HCT116 (cell line): ENCODE measurements at regions not wholly inside any gene's neighbourhood (a gene's known extent, or its start where the extent isn't known, plus 50 kb on each side); places are given as distances from the start of the nearest gene placed in this dataset.

Experiments used
- ATF3 ChIP-seq: IDR thresholded peaks from 2 replicates; pipeline ENCODE4 v1.6.1; 2012
- CEBPB ChIP-seq: IDR thresholded peaks from 2 replicates; pipeline ENCODE4 v1.6.1; 2012; ENCODE audit warnings: low read depth
- EZH2 ChIP-seq: fragments of 200-600 bp; sonication (generic); IDR thresholded peaks from 2 replicates; pipeline ENCODE4 v1.6.1; 2017; ENCODE audit warnings: antibody characterized with exemption, mixed run types
- EZH2phosphoT487 ChIP-seq: fragments of 200-600 bp; IDR thresholded peaks from 2 replicates; pipeline ENCODE4 v1.6.1; 2018; ENCODE audit warnings: antibody characterized with exemption, borderline replicate concordance
- FOSL1 ChIP-seq: IDR thresholded peaks from 2 replicates; pipeline ENCODE4 v1.6.1; 2012; ENCODE audit warnings: low read depth
- JUND ChIP-seq: IDR thresholded peaks from 2 replicates; pipeline ENCODE4 v1.6.1; 2012
- POLR2A ChIP-seq: IDR thresholded peaks from 2 replicates; pipeline ENCODE4 v1.7.0; 2011; ENCODE audit warnings: borderline replicate concordance; ENCODE audit not compliant: insufficient read depth, insufficient read length; ENCODE audit errors: extremely low read depth
- POLR2AphosphoS5 ChIP-seq: IDR thresholded peaks from 2 replicates; pipeline ENCODE4 v1.6.1; 2011; ENCODE audit warnings: mild to moderate bottlenecking, low read depth, low read length, moderate library complexity
- REST ChIP-seq: IDR thresholded peaks from 2 replicates; pipeline ENCODE4 v1.6.1; 2012; ENCODE audit warnings: low read depth
- YY1 ChIP-seq: IDR thresholded peaks from 2 replicates; pipeline ENCODE4 v1.6.1; 2011; ENCODE audit warnings: low read length, low read depth, moderate library complexity, mild to moderate bottlenecking; ENCODE audit not compliant: insufficient replicate concordance; ENCODE audit errors: extremely low read depth
- ZFX ChIP-seq: fragments of 450-650 bp; IDR thresholded peaks from 2 replicates; pipeline ENCODE4 v1.6.1; 2017
- ZNF274 ChIP-seq: fragments of 200-500 bp; sonication (Bioruptor generic); IDR thresholded peaks from 2 replicates; pipeline ENCODE4 v1.6.1; 2014; ENCODE audit warnings: mild to moderate bottlenecking, low read depth, low read length, inconsistent platforms
- TF ChIP-seq, protein P1 (sequence below), 3 experiments: fragments of 200-600 bp in 1 of 3; sonication (generic) in 1 of 3; IDR thresholded peaks in 2 of 3; conservative IDR thresholded peaks in 1 of 3; 2 replicates each; pipeline ENCODE4 v1.5.1; 2012 to 2017; ENCODE audit warnings: low read depth in 2 of 3, low read length in 2 of 3, antibody characterized with exemption in 1 of 3, borderline replicate concordance in 1 of 3, control low read depth in 1 of 3, mild to moderate bottlenecking in 1 of 3, mixed read lengths in 1 of 3, mixed run types in 1 of 3, moderate library complexity in 1 of 3; ENCODE audit not compliant: insufficient read depth in 1 of 3
- TF ChIP-seq, protein P2 (sequence below): IDR thresholded peaks from 2 replicates; pipeline ENCODE4 v1.6.1; 2012

- no peak for TF ChIP-seq POLR2A
- no peak for TF ChIP-seq ZNF274
- TF ChIP-seq YY1 = no peak
- TF ChIP-seq, protein P1, sequence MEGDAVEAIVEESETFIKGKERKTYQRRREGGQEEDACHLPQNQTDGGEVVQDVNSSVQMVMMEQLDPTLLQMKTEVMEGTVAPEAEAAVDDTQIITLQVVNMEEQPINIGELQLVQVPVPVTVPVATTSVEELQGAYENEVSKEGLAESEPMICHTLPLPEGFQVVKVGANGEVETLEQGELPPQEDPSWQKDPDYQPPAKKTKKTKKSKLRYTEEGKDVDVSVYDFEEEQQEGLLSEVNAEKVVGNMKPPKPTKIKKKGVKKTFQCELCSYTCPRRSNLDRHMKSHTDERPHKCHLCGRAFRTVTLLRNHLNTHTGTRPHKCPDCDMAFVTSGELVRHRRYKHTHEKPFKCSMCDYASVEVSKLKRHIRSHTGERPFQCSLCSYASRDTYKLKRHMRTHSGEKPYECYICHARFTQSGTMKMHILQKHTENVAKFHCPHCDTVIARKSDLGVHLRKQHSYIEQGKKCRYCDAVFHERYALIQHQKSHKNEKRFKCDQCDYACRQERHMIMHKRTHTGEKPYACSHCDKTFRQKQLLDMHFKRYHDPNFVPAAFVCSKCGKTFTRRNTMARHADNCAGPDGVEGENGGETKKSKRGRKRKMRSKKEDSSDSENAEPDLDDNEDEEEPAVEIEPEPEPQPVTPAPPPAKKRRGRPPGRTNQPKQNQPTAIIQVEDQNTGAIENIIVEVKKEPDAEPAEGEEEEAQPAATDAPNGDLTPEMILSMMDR (IDR thresholded peaks at IDR 0.05 in 2 of 3, conservative IDR thresholded peaks at IDR 0.05 in 1 of 3; ENCODE audit: borderline replicate concordance in 1 of 3, insufficient read depth in 1 of 3, low read depth in 2 of 3, low read length in 2 of 3) = no peak
- TF ChIP-seq EZH2 = no peak
- no peak for TF ChIP-seq ATF3
- no peak for TF ChIP-seq CEBPB
- TF ChIP-seq FOSL1 = no peak
- no peak for TF ChIP-seq POLR2AphosphoS5
- TF ChIP-seq ZFX = no peak
- TF ChIP-seq, protein P2, sequence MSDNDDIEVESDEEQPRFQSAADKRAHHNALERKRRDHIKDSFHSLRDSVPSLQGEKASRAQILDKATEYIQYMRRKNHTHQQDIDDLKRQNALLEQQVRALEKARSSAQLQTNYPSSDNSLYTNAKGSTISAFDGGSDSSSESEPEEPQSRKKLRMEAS = no peak
- no peak for TF ChIP-seq JUND
- no peak for TF ChIP-seq EZH2phosphoT487
- no peak for TF ChIP-seq REST
Observed at GRCh38 chr3:69686056-69686455, 53.2 kb upstream of the MITF start.
